NCI-H510A treated with DMSO at 0.1 percent for 48 hours (cell line): ENCODE measurements at regions not wholly inside any gene's neighbourhood (a gene's known extent, or its start where the extent isn't known, plus 50 kb on each side); places are given as distances from the start of the nearest gene placed in this dataset.
A peak's percentile ranks its signal among the peaks of the same experiment; 100 is the strongest.

Experiments
- DNase-seq: peaks from one replicate; lab custom pipeline; 2025; lab: John Stamatoyannopoulos, UW

GRCh38 chr1:39107341-39108290 is 81.5 kb downstream of the NDUFS5 start:
- no peak for DNase-seq

GRCh38 chr1:39109644-39110043 is 83.5 kb downstream of the NDUFS5 start:
- no peak for DNase-seq

DNA sequence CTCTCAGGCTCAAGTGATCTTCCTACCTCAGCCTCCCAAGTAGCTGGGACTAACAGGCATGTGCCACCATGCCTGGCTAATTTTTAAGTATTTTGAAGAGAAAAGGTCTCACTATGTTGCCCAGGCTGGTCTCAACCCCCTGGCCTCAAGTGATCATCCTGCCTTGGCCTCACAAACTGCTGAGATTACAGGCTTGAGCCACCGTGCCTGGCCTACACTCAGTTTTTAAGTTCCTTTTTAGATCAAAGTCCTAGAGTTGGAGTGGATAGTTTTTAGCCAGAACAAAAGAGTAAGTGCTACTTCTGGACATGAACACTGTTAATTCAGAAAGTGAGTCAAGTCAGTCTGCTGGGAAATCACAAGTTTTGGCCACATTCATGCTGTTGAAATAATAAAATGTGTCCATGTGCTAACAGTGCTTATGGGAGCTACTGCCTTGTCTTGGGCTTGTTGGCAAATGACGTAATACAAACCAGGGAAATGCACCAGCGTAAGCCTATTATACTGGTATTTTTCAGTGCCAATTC is 84.2 kb downstream of the NDUFS5 start:
- no peak for DNase-seq

- DNase-seq, result no peak
Measured at GRCh38 chr1:39110882-39111281, 84.7 kb downstream of the NDUFS5 start.

GRCh38 chr1:39113109-39113743 is 87.1 kb downstream of the NDUFS5 start:
- DNase-seq, result no peak

DNA sequence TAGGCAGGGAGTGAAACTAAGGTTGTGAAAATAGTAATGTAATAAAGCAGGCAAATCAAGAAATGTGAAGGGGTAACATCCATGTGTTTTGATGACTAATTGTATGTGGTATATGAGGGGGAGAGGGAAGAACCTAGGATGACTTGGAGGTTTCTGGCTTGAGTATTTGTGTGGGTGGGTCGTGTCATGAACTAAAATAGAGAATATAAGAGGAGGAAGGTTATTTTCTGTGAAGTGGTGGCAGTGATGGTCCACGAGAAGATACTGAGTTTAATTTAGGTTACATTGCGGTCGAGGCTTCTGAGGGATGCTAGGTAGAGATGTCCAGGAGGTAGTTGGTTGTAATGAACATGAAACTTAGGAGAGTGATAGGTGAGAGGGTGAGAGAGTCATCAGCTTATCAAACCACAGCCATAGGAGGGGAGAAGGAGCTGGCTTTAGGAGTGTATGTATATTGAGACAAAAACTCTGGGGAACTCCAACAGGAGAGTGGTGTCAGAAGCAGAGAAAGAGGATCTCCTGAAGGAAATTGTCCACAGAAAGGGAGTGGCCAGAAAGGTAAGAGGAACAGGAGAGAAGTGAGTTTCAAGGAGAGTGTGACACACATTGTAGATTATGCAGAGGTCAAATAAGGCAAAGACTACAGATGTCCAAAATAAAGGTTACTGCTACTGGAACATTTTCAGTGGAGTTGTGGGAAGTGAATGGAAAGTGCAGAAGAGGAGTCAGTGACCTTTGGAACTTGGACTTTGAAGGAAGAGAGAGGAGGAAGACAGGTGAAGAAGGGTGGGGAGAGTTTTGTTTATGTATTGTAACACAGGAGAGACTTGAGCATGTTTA is 89.0 kb upstream of the MACF1 start:
- no peak for DNase-seq

DNA sequence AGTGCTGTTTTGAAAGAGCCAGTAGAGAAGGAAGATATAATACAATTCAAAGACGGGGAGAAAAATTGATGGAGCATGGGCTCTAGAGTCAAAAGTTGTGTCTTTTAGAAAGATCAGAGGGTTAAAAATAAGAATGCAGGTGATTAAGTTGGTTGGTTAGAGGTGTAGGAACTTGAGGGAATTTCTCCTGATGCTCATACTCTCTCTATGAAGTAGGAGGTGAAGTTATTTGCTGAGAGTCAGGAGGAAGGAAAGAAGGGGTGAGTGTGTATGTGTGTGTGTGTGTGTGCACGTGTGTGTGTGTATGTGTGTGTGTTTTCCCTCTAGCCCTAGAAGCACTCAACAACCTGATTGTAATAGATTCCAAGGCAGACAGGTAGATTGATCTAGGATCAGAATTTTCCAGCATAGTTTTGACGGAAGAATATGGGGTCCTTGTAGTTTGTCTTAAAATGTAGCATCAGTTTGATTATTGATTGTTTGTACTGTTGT is 88.3 kb upstream of the MACF1 start:
- DNase-seq, result no peak

DNA sequence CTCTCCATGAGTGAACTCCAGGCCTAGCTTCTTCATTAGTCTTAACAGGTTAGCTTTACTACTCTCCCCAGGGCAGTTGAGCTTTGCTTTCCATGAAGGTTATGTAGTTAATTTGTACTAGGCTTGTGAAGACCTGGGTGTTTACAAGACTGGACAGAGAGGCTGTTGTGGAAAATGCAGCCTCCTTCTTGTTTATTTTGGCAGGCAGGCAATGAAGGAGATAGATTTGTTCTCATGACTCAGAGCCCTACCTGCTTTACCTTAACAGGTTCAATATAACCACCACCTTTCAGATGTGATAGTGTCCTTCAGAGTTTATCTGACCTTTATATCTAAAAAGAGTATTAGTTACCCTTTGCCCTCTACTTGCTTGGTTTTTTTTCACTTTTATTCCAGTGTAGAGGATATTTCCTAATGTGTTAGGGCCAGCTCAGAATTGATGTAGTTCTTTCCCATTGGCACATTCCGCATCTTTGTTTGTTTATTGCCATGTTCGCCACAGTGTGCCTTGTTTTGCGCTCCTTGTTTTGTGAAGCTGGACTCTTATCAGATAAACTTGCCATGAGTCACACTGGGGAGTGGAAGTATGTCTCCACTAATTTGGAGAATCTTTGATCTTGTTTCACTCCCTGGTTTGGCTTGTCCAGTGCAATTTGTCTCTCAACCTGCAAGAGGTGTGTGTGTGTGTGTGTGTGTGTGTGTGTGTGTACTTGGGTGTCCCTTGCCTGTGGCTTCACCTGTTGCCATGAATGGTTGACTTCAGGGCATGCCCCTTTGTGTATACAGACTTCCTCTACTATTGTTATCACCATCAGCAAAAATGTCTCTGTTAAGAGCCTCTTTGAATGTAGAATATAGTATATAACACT is 87.4 kb upstream of the MACF1 start:
- DNase-seq, result no peak

DNA sequence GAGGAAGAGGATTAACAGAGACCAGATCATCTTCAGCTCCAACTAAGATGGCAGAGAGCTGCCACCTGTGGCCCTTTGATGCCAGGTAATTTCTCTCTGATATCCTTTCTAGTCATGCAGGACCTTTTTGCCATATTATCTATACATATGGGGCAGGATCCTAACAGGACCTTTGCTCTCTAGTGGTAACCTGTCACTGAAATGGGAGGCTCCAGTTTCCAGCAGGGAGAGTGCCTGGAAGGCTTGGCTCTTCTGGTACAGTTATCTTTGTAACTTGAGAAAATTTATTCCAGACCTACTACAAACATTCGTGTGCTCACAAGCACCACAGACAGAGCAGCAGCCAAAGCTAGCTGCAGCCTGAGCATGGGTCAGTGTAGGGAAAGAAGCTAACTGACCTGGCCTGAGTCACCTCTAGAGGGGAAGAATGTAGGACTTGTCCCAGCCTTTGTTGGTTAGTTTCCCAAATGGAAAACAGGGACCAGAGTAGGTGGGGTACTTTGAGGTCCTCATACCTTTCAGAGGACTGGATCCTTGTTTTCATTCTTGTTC is 86.5 kb upstream of the MACF1 start:
- DNase-seq, result no peak

GRCh38 chr1:39122056-39122455 is 82.4 kb upstream of the MACF1 start:
- no peak for DNase-seq

DNA sequence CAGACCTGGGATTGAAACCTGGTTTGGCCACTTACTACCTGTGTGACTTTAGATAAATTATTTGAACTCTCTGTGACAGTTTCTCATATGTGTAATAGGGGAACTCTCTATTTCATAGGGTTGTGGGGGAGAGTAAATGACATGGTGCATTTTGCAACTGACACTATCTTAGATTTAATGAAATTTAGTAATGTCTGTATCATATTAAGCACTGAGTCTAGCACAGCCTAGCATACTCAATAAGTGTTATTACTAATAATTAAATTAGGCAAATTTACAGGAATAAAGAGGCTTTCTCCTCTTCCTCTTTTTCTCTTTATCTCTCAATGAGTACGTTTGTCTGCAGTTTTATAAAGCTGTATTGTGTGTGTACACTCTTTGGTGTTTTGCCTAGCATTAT is 80.2 kb upstream of the MACF1 start:
- no peak for DNase-seq

GRCh38 chr1:39127513-39127912 is 77.0 kb upstream of the MACF1 start:
- no peak for DNase-seq

GRCh38 chr1:39128126-39128525 is 76.4 kb upstream of the MACF1 start:
- DNase-seq, result no peak

DNA sequence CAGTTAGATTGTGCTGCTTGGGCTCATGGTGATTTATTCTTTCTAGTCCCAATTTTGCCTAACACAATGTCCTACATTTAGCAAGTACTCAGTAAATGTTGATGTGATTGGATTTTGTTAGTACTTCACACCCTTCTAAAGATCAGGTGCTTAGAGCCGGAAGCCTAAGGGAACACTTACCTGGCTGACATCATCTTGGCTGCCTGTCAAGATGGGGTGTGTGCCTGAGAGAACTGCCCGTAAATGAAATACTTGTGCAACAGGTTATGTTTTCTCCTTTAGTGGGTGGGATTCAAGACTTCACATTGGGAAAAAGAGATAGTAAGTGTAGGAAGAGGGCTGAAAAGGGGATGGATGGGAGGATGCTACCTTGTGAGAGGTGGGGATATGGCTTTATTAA is 75.5 kb upstream of the MACF1 start:
- DNase-seq, result peak; percentile 100

DNA sequence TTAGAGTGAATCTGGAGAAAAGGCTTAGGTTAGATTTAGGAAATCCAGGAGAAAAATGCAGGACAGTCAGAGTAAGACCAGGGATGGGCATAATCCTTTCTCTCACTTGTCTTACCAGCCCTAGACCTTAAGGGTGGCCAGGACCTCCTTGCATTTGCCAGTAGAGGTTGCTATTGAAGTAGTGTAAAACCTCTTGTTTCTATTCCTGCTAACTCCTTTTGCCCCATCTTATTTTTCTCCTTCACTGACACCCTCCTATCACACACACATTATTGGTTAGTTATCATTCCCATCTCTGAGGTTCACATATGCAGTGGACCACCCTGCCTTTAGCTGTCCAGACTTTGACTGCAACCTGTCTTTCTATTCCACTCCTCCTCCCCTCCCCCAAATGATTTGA is 75.0 kb upstream of the MACF1 start:
- DNase-seq, result no peak

- DNase-seq, result peak; percentile 98
Measured at GRCh38 chr1:39130325-39130724, 74.2 kb upstream of the MACF1 start.

- DNase-seq, result no peak
Measured at GRCh38 chr1:39131940-39132339, 72.6 kb upstream of the MACF1 start.

- peak; percentile 100 for DNase-seq
Measured at GRCh38 chr1:39132505-39133339, 71.8 kb upstream of the MACF1 start.

DNA sequence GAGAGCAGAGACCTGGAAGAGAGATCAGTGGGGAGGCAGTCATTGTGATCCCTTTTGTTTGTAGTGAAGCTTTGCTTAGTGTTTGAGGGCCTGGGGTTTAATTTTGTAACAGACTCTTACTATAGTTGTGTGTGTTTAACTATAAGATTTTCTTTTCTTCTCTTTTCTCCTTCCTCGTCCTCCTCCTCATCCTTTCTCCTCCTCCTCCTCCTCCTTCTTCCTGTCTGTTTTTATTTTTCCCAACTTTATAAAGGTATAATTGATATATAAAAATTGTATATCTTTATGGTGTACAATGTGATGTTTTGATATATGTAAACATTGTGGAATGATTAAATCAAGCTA is 71.2 kb upstream of the MACF1 start:
- DNase-seq, result no peak

DNA sequence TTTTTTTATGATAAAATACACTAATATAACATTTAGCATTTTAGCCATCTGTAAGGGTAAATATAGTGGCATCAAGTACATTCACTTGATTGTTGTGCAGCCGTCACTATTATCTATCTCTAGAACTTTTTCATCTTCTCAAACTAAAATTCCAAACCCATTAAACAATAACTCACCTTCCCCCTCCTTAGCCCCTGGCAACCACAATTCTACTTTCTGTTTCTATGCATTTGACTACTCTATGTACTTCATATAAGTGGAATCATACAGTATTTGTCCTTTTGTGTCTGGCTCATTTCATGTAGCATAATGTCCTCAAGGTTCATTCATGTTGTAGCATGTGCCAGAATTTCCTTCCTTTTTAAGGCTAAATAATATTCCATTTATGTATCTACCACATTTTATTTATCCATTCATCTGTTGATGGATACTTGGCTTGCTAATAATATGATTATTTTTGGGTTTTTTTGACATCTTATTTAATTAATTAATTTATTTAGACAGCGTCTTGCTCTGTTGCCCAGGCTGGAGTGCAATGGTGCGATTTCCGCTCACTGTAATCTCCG is 69.6 kb upstream of the MACF1 start:
- DNase-seq, result no peak
